ENCODE measurements at regions not wholly inside any gene's neighbourhood (a gene's known extent, or its start where the extent isn't known, plus 50 kb on each side); places are given as distances from the start of the nearest gene placed in this dataset.

DNA sequence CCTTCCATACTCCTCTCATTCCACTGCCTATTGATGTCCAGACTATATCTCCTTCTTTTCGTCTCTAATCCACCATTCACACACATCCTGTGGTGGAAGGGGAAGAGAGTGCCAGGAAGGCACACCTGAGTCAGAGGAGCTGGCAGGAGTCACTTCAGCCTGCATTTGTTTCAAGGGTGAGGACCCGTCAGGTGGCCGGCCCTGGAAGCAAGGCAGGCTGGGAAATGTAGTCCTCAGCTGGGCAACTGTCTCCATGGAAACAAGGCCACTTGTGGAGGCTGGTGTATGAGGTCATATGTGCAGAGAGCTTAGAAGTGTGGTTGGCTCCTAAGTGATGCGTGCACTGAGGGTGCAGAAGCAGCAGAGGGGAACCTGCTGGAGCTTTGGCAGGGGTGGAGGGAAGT, 278.4 kb downstream of the NSG2 start:
- TF ChIP-seq, protein P1, sequence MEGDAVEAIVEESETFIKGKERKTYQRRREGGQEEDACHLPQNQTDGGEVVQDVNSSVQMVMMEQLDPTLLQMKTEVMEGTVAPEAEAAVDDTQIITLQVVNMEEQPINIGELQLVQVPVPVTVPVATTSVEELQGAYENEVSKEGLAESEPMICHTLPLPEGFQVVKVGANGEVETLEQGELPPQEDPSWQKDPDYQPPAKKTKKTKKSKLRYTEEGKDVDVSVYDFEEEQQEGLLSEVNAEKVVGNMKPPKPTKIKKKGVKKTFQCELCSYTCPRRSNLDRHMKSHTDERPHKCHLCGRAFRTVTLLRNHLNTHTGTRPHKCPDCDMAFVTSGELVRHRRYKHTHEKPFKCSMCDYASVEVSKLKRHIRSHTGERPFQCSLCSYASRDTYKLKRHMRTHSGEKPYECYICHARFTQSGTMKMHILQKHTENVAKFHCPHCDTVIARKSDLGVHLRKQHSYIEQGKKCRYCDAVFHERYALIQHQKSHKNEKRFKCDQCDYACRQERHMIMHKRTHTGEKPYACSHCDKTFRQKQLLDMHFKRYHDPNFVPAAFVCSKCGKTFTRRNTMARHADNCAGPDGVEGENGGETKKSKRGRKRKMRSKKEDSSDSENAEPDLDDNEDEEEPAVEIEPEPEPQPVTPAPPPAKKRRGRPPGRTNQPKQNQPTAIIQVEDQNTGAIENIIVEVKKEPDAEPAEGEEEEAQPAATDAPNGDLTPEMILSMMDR (IDR thresholded peaks at IDR 0.05; ENCODE audit: insufficient read depth, low read length) = no peak
- TF ChIP-seq POLR2AphosphoS5 (IDR thresholded peaks at IDR 0.05; ENCODE audit: low read depth) = no peak
- TF ChIP-seq, protein P2, sequence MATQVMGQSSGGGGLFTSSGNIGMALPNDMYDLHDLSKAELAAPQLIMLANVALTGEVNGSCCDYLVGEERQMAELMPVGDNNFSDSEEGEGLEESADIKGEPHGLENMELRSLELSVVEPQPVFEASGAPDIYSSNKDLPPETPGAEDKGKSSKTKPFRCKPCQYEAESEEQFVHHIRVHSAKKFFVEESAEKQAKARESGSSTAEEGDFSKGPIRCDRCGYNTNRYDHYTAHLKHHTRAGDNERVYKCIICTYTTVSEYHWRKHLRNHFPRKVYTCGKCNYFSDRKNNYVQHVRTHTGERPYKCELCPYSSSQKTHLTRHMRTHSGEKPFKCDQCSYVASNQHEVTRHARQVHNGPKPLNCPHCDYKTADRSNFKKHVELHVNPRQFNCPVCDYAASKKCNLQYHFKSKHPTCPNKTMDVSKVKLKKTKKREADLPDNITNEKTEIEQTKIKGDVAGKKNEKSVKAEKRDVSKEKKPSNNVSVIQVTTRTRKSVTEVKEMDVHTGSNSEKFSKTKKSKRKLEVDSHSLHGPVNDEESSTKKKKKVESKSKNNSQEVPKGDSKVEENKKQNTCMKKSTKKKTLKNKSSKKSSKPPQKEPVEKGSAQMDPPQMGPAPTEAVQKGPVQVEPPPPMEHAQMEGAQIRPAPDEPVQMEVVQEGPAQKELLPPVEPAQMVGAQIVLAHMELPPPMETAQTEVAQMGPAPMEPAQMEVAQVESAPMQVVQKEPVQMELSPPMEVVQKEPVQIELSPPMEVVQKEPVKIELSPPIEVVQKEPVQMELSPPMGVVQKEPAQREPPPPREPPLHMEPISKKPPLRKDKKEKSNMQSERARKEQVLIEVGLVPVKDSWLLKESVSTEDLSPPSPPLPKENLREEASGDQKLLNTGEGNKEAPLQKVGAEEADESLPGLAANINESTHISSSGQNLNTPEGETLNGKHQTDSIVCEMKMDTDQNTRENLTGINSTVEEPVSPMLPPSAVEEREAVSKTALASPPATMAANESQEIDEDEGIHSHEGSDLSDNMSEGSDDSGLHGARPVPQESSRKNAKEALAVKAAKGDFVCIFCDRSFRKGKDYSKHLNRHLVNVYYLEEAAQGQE (IDR thresholded peaks at IDR 0.05; ENCODE audit: insufficient replicate concordance, low read depth) = no peak
- no peak for TF ChIP-seq GABPA (IDR thresholded peaks at IDR 0.05; ENCODE audit: low read depth)
